Trophoblast cell (in vitro differentiated cells and primary cell): ENCODE measurements at regions not wholly inside any gene's neighbourhood (a gene's known extent, or its start where the extent isn't known, plus 50 kb on each side); places are given as distances from the start of the nearest gene placed in this dataset.

Source experiments
- DNase-seq, 2 donors: peaks; one replicate each; pipeline ENCODE4 v3.0.0-alpha.2; 2016
- H2AFZ ChIP-seq: 2 replicates; pipeline ENCODE4 v1.6.1; 2013; ENCODE audit warnings: low read length, moderate library complexity, mild to moderate bottlenecking; ENCODE audit not compliant: insufficient read depth, poor library complexity
- H2AK5ac ChIP-seq: 2 replicates; pipeline ENCODE4 v1.6.1; 2013; ENCODE audit warnings: mild to moderate bottlenecking, low read length
- H2BK120ac ChIP-seq: 2 replicates; pipeline ENCODE4 v1.6.1; 2013; ENCODE audit warnings: low read length, mild to moderate bottlenecking, moderate library complexity; ENCODE audit not compliant: insufficient read depth, poor library complexity
- H2BK12ac ChIP-seq: 2 replicates; pipeline ENCODE4 v1.6.1; 2013; ENCODE audit warnings: mild to moderate bottlenecking, low read length, moderate library complexity
- H2BK5ac ChIP-seq: 2 replicates; pipeline ENCODE4 v1.6.1; 2013; ENCODE audit warnings: low read length, low read depth, moderate library complexity, mild to moderate bottlenecking; ENCODE audit not compliant: poor library complexity
- H3K14ac ChIP-seq: 2 replicates; pipeline ENCODE4 v1.6.1; 2013; ENCODE audit warnings: mild to moderate bottlenecking, low read length
- H3K18ac ChIP-seq: 2 replicates; pipeline ENCODE4 v1.6.1; 2013; ENCODE audit warnings: mild to moderate bottlenecking, low read length
- H3K23ac ChIP-seq: 2 replicates; pipeline ENCODE4 v1.6.1; 2013; ENCODE audit warnings: low read length
- H3K27ac ChIP-seq: 2 replicates; pipeline ENCODE4 v1.5.1; 2013; ENCODE audit warnings: low read depth, mild to moderate bottlenecking, inconsistent platforms, low read length, moderate library complexity
- H3K27me3 ChIP-seq: 2 replicates; pipeline ENCODE4 v1.6.1; 2013; ENCODE audit warnings: inconsistent platforms, mild to moderate bottlenecking, low read length, moderate library complexity; ENCODE audit not compliant: insufficient read depth
- H3K36me3 ChIP-seq, 2 experiments: 1 replicate in 1 of 2; 2 replicates in 1 of 2; pipeline ENCODE4 v1.6.1; 2013; ENCODE audit warnings: low read length in 2 of 2, mild to moderate bottlenecking in 2 of 2, moderate library complexity in 1 of 2; ENCODE audit not compliant: insufficient read depth in 2 of 2, control insufficient read depth in 1 of 2
- H3K4ac ChIP-seq: 2 replicates; pipeline ENCODE4 v1.6.1; 2013; ENCODE audit warnings: low read depth, mild to moderate bottlenecking, low read length, moderate library complexity
- H3K4me1 ChIP-seq, 2 experiments: 1 replicate in 1 of 2; 2 replicates in 1 of 2; pipeline ENCODE4 v1.6.1; 2013; ENCODE audit warnings: low read length in 2 of 2, mild to moderate bottlenecking in 2 of 2, moderate library complexity in 1 of 2; ENCODE audit not compliant: insufficient read depth in 2 of 2, control insufficient read depth in 1 of 2
- H3K4me2 ChIP-seq: 2 replicates; pipeline ENCODE4 v1.6.1; 2013; ENCODE audit warnings: inconsistent platforms, mild to moderate bottlenecking, low read length, moderate library complexity
- H3K4me3 ChIP-seq: 2 replicates; pipeline ENCODE4 v1.5.1; 2013; ENCODE audit warnings: mild to moderate bottlenecking, low read depth, low read length, inconsistent platforms
- H3K79me1 ChIP-seq: one replicate; pipeline ENCODE4 v1.6.1; 2013; ENCODE audit warnings: low read length
- H3K79me2 ChIP-seq: 2 replicates; pipeline ENCODE4 v1.6.1; 2013; ENCODE audit warnings: low read length, mild to moderate bottlenecking; ENCODE audit not compliant: control insufficient read depth, insufficient read depth, poor library complexity
- H3K9ac ChIP-seq: 2 replicates; pipeline ENCODE4 v1.6.1; 2013; ENCODE audit warnings: mild to moderate bottlenecking, low read length
- H3K9me3 ChIP-seq: 2 replicates; pipeline ENCODE4 v1.6.1; 2013; ENCODE audit warnings: low read depth, mild to moderate bottlenecking, control low read depth, inconsistent platforms, low read length; ENCODE audit not compliant: insufficient read depth
- H4K12ac ChIP-seq: 2 replicates; pipeline ENCODE4 v1.6.1; 2013; ENCODE audit warnings: low read depth, mild to moderate bottlenecking, low read length, moderate library complexity
- H4K8ac ChIP-seq: 2 replicates; pipeline ENCODE4 v1.6.1; 2013; ENCODE audit warnings: low read depth, mild to moderate bottlenecking, low read length, moderate library complexity
- H4K91ac ChIP-seq: one replicate; pipeline ENCODE4 v1.6.1; 2013; ENCODE audit warnings: low read depth, mild to moderate bottlenecking, low read length, moderate library complexity
- WGBS: extraction: QIAGEN DNeasy Blood & Tissue Kit; methylation state at CpG from one replicate; pipeline ENCODE4 v1.1.7; 2013; ENCODE audit warnings: missing lambda C conversion rate; ENCODE audit not compliant: insufficient read length, insufficient coverage; ENCODE audit errors: extremely low coverage; 5-methylcytosine and 5-hydroxymethylcytosine counted together

DNA sequence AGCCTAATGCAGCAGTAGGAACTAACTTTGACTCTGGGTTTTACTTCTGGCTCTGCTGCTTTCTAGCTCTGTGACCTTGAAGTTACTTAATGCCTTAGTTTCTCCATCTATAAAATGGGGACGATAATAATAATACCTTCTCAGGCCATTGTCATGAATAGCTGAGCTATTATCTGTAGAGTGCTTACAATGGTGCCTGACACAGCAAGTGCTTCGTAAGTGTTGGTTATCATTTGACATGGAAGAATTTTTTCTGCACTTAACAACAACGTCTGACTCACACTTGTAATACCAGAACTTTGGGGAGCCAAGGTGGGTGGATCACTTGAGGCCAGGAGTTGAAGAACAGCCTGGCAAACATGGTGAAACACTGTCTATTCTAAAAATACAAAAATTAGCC is 140.5 kb downstream of the ARL4A start:
- Histone ChIP-seq H4K8ac (no peak overlapping the region), H3K4me2 (no peak overlapping the region), H2BK12ac (no peak overlapping the region), H3K14ac (no peak overlapping the region), H2BK5ac (no peak overlapping the region), H3K4ac (no peak overlapping the region), H3K27ac (no peak overlapping the region), H4K12ac (no peak overlapping the region), H3K79me2 (no peaks in the 10 kb centered on the region), H2BK120ac (no peak overlapping the region), H3K18ac (no peak overlapping the region), H3K27me3 (no peaks in the 10 kb centered on the region), H3K4me3 (no peak overlapping the region), H3K9me3 (no peaks in the 10 kb centered on the region), H3K79me1 (no peaks in the 10 kb centered on the region), H3K36me3 (no peaks in the 10 kb centered on the region), H4K91ac (no peak overlapping the region), H3K4me1 (no peaks in the 10 kb centered on the region), H2AK5ac (no peak overlapping the region), H2AFZ (no peak overlapping the region), H3K9ac (no peak overlapping the region), H3K23ac (no peak overlapping the region)
- DNase-seq = peak in 1 of 2 donors; percentile 14
- WGBS = no CpG with 5 or more reads among the region's 3 CpGs

DNA sequence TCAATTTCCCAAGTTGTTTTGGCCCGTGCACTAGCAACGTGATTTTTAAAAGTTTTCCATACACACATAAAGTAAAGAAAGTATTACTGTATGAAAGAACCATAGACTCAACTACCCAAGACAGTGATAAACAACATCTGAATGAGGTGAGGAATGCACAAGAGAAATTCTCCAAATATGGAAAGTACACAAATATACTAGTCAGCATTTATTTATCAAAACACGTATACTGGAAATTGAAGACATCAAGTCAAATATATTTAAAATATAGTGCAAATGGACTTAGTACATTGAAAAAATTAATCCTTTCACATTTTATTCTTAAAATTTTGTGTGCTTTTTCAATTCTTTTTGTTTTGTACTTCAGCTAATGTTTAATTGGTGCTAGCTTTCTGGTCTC is 143.6 kb downstream of the ARL4A start:
- Histone ChIP-seq H2BK120ac (no peak overlapping the region), H3K23ac (no peak overlapping the region)

DNA sequence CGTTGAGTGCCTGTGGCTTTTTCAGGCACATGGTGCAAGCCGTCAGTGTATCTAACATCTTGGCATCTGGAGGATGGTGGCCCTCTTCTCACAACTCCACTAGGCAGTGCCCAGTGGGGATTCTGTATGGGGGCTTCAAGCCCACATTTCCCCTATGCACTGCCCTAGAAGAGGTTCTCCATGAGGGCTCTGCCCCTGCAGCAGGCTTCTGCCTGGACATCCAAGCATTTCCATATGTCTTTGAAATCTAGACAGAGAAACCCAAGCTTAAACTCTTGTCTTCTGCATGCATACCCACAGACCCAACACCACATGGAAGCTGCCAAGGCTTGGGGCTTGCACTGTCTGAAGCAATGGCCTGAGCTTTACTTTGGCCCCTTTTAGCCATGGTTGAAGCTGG is 146.4 kb downstream of the ARL4A start:
- Histone ChIP-seq H3K27me3 (no peaks in the 10 kb centered on the region), H3K4me2 (no peak overlapping the region), H3K4me3 (no peak overlapping the region), H3K14ac (no peak overlapping the region), H3K23ac (no peak overlapping the region), H2BK120ac (no peak overlapping the region), H4K91ac (no peak overlapping the region), H3K4ac (no peak overlapping the region), H3K36me3 (no peaks in the 10 kb centered on the region), H2BK12ac (no peak overlapping the region), H2AK5ac (no peak overlapping the region), H3K9me3 (no peaks in the 10 kb centered on the region), H2BK5ac (no peak overlapping the region), H3K4me1 (no peaks in the 10 kb centered on the region), H3K18ac (no peak overlapping the region), H3K79me2 (no peaks in the 10 kb centered on the region), H3K27ac (no peak overlapping the region), H3K79me1 (no peaks in the 10 kb centered on the region), H4K12ac (peak overlapping the region; percentile 18), H2AFZ (no peak overlapping the region), H3K9ac (no peak overlapping the region), H4K8ac (no peak overlapping the region)
- no peak for DNase-seq
- WGBS = no CpG with 5 or more reads among the region's 2 CpGs

More for the DNA sequence above, 143.6 kb downstream of the ARL4A start:
- no peak overlapping the region for H4K8ac ChIP-seq
- DNase-seq = no peak
- no peak overlapping the region for H2AFZ ChIP-seq
- H2BK5ac ChIP-seq = no peak overlapping the region
- no peak overlapping the region for H3K4ac ChIP-seq
- no peaks in the 10 kb centered on the region for H3K79me2 ChIP-seq
- no peak overlapping the region for H4K12ac ChIP-seq
- H3K18ac ChIP-seq = no peak overlapping the region
- WGBS = no CpG with 5 or more reads among the region's 3 CpGs
- no peaks in the 10 kb centered on the region for H3K36me3 ChIP-seq
- no peak overlapping the region for H3K4me2 ChIP-seq
- H3K4me1 ChIP-seq = no peaks in the 10 kb centered on the region
- no peak overlapping the region for H3K4me3 ChIP-seq
- no peak overlapping the region for H3K27ac ChIP-seq
- H3K9ac ChIP-seq = no peak overlapping the region
- no peak overlapping the region for H4K91ac ChIP-seq
- no peak overlapping the region for H2AK5ac ChIP-seq
- no peaks in the 10 kb centered on the region for H3K9me3 ChIP-seq
- no peaks in the 10 kb centered on the region for H3K27me3 ChIP-seq
- H3K14ac ChIP-seq = no peak overlapping the region
- H2BK12ac ChIP-seq = no peak overlapping the region
- H3K79me1 ChIP-seq = no peaks in the 10 kb centered on the region

DNA sequence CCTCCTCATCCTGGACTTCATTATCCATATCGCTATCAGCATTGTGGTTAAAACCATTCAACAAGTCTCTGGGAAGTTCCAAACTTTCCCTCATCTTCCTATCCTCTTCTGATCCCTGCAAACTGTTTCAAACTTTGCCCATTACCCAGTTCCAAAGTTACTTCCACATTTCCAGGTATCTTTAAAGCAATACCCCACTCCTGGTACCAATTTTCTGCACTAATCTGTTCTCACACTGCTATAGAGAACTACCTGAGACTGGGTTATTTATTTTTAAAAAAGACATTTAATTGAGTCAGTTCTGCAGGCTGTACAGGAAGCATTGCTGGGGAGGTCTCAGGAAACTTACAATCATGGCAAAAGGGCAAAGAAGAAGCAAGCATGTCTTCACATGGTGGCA is 147.3 kb downstream of the ARL4A start:
- Histone ChIP-seq H2BK12ac (no peak overlapping the region), H3K14ac (no peak overlapping the region), H3K79me2 (no peaks in the 10 kb centered on the region), H3K36me3 (no peaks in the 10 kb centered on the region), H2AK5ac (no peak overlapping the region), H3K9ac (no peak overlapping the region), H2BK120ac (no peak overlapping the region), H4K91ac (no peak overlapping the region), H3K79me1 (no peaks in the 10 kb centered on the region), H3K27me3 (no peaks in the 10 kb centered on the region), H3K9me3 (no peaks in the 10 kb centered on the region), H2AFZ (no peak overlapping the region), H3K4me1 (no peaks in the 10 kb centered on the region), H3K4me2 (no peak overlapping the region), H3K23ac (no peak overlapping the region), H4K8ac (no peak overlapping the region), H4K12ac (no peak overlapping the region), H3K4ac (no peak overlapping the region), H3K4me3 (no peak overlapping the region), H2BK5ac (no peak overlapping the region), H3K18ac (no peak overlapping the region), H3K27ac (no peak overlapping the region)
- no CpG with 5 or more reads among the region's 1 CpG for WGBS
- no peak for DNase-seq
